ENCODE measurements at regions not wholly inside any gene's neighbourhood (a gene's known extent, or its start where the extent isn't known, plus 50 kb on each side); places are given as distances from the start of the nearest gene placed in this dataset.
"Not testable (repeated sequence)": the region's sequence is repeated elsewhere in the genome, so short reads cannot be mapped to it uniquely, and the experiment has no call there.

DNA sequence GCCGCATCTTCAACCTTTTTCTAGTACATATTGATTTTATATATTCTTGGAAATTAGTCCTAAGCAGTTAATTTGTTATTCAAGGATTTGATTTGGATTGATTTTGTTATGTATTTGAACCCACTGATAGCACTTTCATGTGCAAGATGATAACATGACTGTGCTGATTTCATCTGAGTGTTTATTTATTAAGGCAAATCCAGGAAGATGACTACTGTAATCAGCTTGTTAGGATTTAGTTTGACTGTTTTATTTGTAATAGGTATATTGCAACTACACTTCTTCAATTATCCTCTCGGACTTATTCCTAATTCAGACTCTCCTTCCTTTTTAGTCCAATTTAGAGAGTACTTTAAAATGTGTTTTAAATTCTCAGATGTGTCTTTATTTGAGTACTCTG, 75.1 kb upstream of the PRKG1 start:
- no peak for DNase-seq (ENCODE audit: low read depth)

DNA sequence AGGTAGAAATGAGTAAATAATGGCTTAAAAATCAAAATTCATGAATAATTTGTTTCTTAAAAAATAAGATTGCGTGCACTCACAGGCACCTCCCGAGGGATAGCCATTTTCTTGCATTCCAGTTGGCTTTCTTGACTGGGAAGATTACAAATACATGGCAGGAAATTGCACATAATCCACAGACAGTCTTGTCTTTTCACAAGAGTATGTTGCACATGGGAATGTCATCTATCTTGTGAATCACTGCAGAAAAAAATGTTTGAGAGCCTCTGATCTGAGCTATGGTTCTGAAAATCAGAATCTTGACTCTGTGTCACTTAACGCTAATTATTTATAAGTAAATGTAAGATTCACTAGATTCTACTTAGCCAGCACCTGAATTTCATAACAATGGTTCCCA, 74.1 kb upstream of the PRKG1 start:
- DNase-seq (ENCODE audit: low read depth), result peak; percentile 82

DNA sequence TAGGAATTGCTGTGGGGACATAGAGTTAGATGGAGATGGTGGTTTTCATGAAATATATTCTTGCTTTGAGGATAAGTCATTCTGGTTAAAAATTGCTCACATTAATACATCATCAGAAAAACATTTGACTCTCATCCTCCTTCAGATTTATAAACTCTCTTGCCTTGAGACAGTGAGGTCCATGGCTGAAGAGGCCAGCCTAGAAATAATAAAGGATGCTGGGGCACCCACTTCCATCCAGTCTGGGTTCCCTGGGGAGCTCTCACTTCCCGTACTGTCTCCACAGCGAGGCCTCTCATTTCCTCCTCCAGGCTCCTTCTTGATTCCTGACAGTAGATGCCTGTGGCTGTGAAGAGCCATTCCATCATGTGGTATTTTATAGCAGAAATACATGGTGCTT, 73.3 kb upstream of the PRKG1 start:
- DNase-seq (ENCODE audit: low read depth), result no peak

DNA sequence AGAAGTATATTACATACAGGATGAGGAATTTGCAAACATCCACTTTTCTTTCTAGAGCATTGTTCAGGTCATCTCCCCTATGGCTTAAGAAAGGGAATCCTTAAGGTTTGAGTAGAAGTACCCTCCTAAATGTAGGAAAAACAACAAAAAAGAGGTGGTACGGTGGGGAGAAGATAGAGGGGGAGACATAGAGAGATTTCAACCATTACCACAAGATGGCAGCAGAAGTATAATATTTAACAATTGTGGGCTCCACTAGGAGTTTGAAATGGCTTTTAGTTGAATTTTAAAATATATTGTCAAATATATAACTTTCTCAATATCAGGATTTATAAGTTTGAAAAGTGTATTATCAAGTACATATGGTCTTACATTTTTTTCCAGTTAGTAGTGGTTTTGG, 72.7 kb upstream of the PRKG1 start:
- no peak for DNase-seq (ENCODE audit: low read depth)

DNA sequence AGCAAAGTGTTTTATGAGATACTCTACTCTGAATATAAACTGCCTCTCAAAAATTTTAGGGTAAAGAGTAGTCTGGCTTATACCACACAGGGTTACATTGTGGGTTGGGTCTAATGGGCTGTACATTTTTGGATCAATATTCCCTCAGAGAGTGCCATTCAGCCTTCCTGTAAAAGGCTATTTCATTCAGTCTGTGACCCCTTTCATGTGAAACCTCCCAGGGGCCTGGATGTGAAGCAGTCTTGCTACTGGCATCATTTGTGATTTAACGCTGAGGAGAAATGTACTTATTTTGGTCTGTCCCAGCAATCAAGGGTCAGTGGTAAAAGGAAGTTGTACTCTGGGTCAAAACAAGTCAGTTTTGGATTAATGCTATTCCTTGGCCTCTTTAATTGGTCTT, 71.8 kb upstream of the PRKG1 start:
- no peak for DNase-seq (ENCODE audit: low read depth)

DNA sequence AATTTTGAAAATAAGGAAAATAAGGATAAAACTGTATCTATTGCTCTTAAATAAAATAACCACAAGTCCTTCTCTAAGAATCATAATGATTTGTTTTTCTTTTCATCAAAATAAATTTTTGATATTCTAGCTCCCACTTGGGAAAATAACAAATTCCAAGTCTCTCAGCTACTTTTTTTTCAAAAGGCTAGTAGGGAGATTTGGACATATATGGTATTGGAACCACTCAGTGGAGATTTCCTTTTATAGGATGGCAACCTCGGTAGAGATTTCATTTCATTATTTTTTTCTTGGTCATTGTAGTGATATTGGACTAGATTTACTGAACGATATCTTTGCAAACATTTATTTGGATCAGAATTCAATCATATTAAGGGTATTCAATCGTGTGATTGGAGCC, 69.5 kb upstream of the PRKG1 start:
- DNase-seq (ENCODE audit: low read depth), result no peak

DNA sequence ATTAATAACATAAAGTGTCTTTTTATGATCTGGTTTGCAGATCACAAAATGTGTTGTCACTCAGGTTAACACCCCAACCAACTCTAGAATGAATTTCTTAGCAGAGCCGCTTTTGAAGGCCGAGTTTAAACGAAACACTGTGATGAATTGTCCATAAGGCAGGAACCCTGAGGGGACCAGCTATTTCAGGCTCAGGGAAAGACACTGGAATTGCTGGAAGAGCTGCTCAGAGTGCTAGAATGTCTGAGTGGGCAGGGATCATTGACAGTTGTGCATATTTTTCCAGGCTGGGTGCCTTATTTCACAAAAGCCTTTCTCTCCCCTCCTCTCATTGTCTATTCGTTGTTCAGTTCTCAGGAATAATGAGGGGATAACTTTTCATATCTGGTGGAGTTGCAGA, 68.7 kb upstream of the PRKG1 start:
- no peak for DNase-seq (ENCODE audit: low read depth)

DNA sequence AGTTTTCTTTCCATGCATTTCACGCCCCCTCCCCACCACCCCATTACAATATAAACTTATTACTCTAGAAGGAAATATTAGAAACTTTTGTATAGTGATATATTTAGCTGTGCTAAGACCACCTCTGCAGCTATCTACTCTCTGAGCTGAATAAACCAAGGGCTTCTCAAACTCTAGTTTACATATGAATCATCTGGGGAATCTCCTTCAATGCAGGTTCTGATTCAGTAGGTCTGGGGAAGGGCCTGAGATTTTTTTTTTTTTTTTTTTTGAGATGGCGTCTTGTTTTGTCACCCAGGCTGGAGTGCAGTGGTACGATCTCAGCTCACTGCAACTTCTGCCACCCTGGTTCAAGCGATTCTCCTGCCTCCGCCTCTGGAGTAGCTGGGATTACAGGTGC, 67.6 kb upstream of the PRKG1 start:
- no peak for DNase-seq (ENCODE audit: low read depth)

DNA sequence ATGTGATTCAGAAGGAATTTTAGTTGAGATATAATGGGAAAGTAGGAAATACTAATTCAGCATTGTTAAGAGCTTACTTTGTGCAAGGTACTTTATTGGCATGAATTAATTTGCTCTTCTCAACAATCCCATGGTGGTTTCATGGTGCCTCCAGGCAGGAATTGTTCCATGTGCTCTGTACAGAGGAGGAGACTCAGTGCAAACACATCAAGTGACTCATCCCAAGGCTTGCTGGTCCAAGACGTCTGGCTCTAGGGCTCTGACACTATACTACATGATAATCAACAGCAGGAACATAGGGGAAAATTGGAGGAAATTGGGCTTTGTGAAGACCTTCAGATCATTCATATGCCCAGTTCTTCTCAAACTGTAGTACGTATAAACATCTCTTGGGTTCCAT, 66.5 kb upstream of the PRKG1 start:
- no peak for DNase-seq (ENCODE audit: low read depth)

DNA sequence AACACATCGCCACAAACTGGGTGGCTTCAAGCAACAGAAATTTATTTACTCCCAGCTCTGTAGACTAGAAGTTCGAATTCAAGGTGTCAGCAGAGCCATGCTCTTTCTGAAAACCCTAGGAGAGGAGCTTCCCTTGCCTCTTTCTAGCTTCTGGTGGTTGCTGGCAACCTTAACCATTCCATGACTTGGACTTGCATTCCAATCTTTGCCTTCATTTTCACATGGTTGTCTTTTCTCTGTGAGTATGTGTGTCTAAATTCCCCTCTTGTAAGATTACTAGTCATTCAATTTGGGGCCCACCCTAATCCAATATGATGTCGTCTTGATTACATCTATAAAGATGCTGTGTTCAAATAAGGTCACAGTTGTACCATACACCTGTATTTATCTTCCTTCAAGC, 65.9 kb upstream of the PRKG1 start:
- no peak for DNase-seq (ENCODE audit: low read depth)

DNA sequence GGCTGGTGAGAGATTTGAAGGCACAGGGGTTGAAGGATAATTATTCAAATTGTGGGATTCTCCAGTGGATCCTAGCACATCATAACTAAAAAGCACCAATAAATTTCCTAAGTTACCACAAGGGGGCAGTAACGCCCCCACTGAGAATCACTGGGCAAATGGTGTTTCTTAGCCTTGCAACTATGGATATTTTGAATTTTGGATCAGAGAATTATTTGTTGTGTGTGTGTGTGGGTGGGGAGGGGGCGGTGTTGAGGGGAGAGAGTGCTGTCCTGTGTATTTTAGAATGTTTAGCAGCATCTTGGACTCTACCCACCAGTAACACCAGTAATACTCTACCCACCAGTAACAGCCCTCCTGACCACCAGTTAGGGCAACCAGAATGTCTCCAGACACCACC, 63.3 kb upstream of the PRKG1 start:
- DNase-seq (ENCODE audit: low read depth), result no peak

DNA sequence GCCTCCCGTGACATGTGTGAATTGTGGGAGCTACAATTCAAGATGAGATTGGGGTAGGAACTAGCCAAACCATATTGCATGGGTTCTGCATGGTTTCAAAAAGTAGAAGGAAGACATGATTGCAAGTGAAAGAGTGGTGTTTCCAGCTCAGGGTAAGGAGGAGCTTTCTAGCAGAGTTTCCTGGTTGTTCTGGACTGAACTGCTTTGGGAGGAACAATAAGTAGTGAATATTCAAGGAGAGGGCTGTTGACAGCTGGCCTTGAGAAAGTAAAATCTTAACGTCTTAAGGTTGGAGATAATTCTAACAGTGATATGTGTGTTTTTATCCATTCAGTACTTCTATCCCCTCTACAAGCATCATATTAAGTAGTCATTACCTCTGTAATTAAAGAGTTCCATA, 62.2 kb upstream of the PRKG1 start:
- DNase-seq (ENCODE audit: low read depth), result no peak

DNA sequence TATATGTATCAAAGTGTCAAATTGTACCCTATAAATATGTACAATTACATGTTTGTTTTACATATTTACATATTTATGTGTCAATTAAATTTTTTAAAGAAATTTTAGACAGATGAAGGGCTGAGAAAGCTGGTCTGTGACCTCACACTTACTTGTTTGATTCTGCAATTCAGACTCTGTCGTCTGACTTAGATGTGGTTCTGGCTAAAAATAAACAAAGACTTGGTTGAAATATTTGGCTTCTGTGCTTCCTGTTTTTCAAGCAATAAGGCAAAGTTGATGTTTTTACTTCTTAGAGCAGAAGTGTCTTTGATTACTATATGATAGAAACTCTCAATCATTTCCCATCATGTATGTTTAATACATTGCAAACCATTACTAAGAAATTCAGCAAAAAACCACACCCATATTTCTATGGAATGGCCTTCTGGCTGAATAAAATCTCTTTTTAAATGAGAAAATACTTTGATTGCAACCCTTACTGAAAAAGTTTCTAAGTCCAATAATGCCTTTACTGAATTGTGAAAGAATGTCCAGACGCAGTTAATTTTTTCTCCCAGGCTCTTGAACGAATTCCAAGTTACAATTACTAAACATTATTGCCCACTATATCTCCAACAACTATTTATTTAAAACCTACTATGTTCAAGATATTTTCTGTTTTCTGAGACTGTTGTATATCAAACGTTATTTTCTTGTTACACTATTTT, 59.5 kb upstream of the PRKG1 start:
- DNase-seq (ENCODE audit: low read depth), result no peak

DNA sequence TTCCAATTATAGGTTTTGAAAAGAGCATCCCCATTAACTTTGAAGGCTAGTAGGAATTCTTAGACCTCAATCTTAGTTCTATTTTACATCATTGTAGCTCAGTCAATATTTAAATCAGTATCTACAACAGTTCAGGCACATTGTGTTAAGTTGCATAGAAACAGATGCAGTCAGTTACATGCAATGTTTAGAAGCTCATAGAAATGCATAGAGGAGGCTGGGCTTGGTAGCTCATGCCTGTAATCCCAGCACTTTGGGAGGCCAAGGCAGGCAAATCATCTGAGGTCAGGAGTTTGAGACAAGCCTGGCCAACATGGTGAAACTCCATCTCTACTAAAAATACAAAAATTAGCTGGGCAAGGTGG, 58.9 kb upstream of the PRKG1 start:
- DNase-seq (ENCODE audit: low read depth), result not testable (repeated sequence)

DNA sequence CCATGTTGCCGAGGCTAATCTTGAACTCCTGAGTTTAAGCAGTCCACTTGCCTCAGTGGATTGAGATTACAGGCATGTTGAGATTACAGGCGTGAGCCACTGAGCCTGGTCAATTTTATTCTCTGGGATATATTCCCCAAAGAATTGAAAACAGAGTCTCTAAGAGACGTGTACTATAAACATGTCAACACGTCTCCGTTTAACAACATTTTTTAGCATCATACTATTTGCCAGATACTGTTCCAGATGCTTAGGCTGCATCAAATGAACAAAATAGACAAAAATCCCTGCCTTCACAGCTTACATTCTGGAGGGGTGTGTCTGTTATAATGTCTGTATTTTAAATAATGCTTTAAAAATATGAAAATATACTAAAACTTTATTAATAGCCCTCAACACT, 54.1 kb upstream of the PRKG1 start:
- no peak for DNase-seq (ENCODE audit: low read depth)

DNA sequence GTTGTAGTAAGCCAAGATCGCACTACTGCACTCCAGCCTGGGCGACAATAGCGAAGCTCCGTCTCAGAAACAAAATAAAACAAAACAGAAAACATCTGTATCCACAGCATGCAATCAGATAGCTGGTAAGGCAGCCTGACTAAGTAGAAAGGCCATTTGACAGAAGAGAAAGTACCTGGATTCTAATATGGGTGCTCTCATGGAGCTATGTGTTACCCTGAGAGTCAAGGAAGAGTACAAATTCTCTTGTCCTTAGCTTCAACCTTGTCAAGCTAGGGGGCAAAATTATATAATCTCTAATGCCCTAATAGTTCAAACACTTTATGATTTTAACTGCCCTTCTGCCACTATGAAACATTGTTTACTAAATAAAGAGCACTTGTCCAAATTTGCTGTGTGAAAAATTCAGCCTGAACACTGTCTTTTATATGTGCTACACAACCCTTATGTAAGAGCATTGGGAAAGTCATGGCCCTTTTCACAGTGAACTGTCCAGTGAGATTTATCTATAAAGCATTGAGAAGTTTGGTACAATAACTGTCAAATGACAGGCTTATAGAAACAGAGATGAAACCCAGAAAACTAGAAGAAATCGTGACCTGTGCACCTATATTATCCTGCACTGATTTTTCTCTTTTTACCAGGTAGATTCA, 51.2 kb upstream of the PRKG1 start:
- no peak for DNase-seq (ENCODE audit: low read depth)

DNA sequence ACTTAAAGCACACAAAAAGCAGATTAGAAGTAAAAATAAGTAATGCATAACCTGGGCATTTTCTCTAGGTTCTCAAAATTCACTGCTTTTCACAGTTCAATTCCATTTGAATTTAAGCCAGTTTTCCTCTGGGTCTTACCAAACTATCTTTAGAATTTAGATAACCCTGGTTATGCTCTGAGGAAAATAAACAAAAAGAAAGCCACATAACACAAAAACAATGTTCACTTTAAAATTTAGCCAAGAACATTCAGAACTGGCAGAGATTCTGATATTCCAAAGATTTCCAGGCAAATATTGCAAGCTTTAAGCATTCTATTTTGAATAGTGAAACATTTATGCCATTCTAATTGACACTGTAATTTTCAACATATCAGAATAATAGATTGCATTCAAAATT, 50.7 kb upstream of the PRKG1 start:
- DNase-seq (ENCODE audit: low read depth), result no peak
